ENCODE measurements at regions not wholly inside any gene's neighbourhood (a gene's known extent, or its start where the extent isn't known, plus 50 kb on each side); places are given as distances from the start of the nearest gene placed in this dataset.

GRCh38 chr7:47042669-47043068, 539.2 kb downstream of the TNS3 start:
- ATAC-seq (ENCODE audit: low read depth) (no peak), DNase-seq (ENCODE audit: low spot score) (no peak)
- no peak for TF ChIP-seq CTCF (IDR thresholded peaks at IDR 0.05; ENCODE audit: poor library complexity, severe bottlenecking)
- Histone ChIP-seq H3K36me3 (ENCODE audit: low read depth) (no peaks in the 10 kb centered on the region), H3K4me1 (ENCODE audit: insufficient read depth, poor library complexity, severe bottlenecking) (no peaks in the 10 kb centered on the region), H3K4me3 (ENCODE audit: severe bottlenecking) (no peak overlapping the region), H3K27me3 (ENCODE audit: insufficient read depth, poor library complexity, severe bottlenecking) (no peaks in the 10 kb centered on the region), H3K27ac (ENCODE audit: poor library complexity, severe bottlenecking) (no peak overlapping the region), H3K9me3 (ENCODE audit: severe bottlenecking) (no peaks in the 10 kb centered on the region)

DNA sequence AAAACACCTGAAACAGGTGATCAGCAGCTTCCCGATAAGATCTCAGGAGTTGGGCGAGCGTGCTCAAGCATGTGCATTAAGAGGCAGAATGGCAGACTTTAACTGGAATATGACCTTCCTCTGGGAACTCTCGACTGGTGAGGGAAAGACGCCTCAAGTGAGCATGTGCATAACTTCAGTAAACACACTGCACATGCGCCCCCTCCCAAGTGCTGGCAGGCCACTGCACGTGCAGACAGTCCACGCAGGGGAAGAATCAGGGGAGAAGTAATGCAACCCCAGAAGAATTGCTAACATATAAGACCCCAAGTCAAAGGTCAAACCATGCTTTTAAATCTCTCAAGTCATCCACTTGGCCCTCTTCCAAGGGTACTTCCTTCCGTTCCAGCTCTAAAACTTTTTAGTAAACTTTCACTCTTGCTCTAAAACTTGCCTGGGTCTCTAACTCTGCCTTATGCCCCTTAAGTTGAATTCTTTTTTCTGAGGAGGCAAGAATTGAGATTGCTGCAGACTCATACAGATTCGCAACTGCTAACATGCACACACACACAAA, 541.0 kb downstream of the TNS3 start:
- Histone ChIP-seq H3K27me3 (ENCODE audit: insufficient read depth, poor library complexity, severe bottlenecking) (no peaks in the 10 kb centered on the region), H3K4me3 (ENCODE audit: severe bottlenecking) (no peak overlapping the region), H3K4me1 (ENCODE audit: insufficient read depth, poor library complexity, severe bottlenecking) (no peaks in the 10 kb centered on the region), H3K36me3 (ENCODE audit: low read depth) (no peaks in the 10 kb centered on the region), H3K9me3 (ENCODE audit: severe bottlenecking) (no peaks in the 10 kb centered on the region), H3K27ac (ENCODE audit: poor library complexity, severe bottlenecking) (no peak overlapping the region)
- TF ChIP-seq CTCF (IDR thresholded peaks at IDR 0.05; ENCODE audit: poor library complexity, severe bottlenecking) = no peak
- DNase-seq (ENCODE audit: low spot score) (no peak), ATAC-seq (ENCODE audit: low read depth) (no peak)

- ATAC-seq (ENCODE audit: low read depth) (no peak), DNase-seq (ENCODE audit: low spot score) (no peak)
- H3K27ac ChIP-seq (ENCODE audit: poor library complexity, severe bottlenecking) = no peak overlapping the region
- no peak overlapping the region for H3K4me3 ChIP-seq (ENCODE audit: severe bottlenecking)
- TF ChIP-seq CTCF (IDR thresholded peaks at IDR 0.05; ENCODE audit: poor library complexity, severe bottlenecking) = no peak
- no peaks in the 10 kb centered on the region for H3K36me3 ChIP-seq (ENCODE audit: low read depth)
- no peaks in the 10 kb centered on the region for H3K27me3 ChIP-seq (ENCODE audit: insufficient read depth, poor library complexity, severe bottlenecking)
- H3K4me1 ChIP-seq (ENCODE audit: insufficient read depth, poor library complexity, severe bottlenecking) = no peaks in the 10 kb centered on the region
- H3K9me3 ChIP-seq (ENCODE audit: severe bottlenecking) = no peaks in the 10 kb centered on the region
These were observed 542.0 kb downstream of the TNS3 start for GRCh38 chr7:47039904-47040303.

DNA sequence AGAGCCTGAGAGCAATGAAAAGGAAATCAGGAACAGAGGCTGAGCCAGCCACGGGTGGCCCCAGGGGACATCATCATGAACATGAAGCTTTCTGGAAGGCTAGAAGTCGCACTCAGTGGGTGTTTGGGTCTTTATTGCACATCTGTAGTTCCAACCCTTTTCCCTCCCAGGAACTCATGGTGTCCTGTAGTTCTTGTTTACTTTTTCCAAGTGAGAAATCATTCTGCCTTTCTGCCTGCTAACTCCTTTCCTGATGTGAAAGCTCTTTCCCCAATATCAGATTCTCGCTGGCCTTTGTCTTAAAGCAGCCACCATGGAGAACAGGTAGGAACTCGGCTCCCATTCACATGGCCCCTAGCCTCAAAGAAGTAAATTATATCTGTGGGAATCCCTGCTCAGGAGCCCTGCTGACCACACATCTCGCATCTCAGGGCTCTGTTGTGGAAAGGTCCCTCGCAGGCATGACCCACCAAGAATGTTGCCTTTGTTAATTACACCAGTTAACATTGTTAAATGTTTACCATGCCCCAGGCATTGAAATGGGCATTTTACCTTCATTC, 542.7 kb downstream of the TNS3 start:
- H3K9me3 ChIP-seq (ENCODE audit: severe bottlenecking) = no peaks in the 10 kb centered on the region
- no peak for ATAC-seq (ENCODE audit: low read depth)
- TF ChIP-seq CTCF (IDR thresholded peaks at IDR 0.05; ENCODE audit: poor library complexity, severe bottlenecking) = no peak

GRCh38 chr7:47038621-47039020, 543.3 kb downstream of the TNS3 start:
- Histone ChIP-seq H3K36me3 (ENCODE audit: low read depth) (no peaks in the 10 kb centered on the region), H3K27ac (ENCODE audit: poor library complexity, severe bottlenecking) (no peak overlapping the region), H3K27me3 (ENCODE audit: insufficient read depth, poor library complexity, severe bottlenecking) (no peaks in the 10 kb centered on the region), H3K9me3 (ENCODE audit: severe bottlenecking) (no peaks in the 10 kb centered on the region), H3K4me1 (ENCODE audit: insufficient read depth, poor library complexity, severe bottlenecking) (no peaks in the 10 kb centered on the region), H3K4me3 (ENCODE audit: severe bottlenecking) (no peak overlapping the region)
- ATAC-seq (ENCODE audit: low read depth) = no peak
- DNase-seq (ENCODE audit: low spot score) = no peak
- no peak for TF ChIP-seq CTCF (IDR thresholded peaks at IDR 0.05; ENCODE audit: poor library complexity, severe bottlenecking)

More for the DNA sequence above, 542.7 kb downstream of the TNS3 start:
- H3K4me3 ChIP-seq (ENCODE audit: severe bottlenecking) = no peak overlapping the region
- H3K27me3 ChIP-seq (ENCODE audit: insufficient read depth, poor library complexity, severe bottlenecking) = no peaks in the 10 kb centered on the region
- H3K4me1 ChIP-seq (ENCODE audit: insufficient read depth, poor library complexity, severe bottlenecking) = no peaks in the 10 kb centered on the region
- no peak overlapping the region for H3K27ac ChIP-seq (ENCODE audit: poor library complexity, severe bottlenecking)
- H3K36me3 ChIP-seq (ENCODE audit: low read depth) = no peaks in the 10 kb centered on the region
- DNase-seq (ENCODE audit: low spot score) = no peak
